Activated CD8-positive, alpha-beta memory T cell treated with anti-CD3 and anti-CD28 coated beads for 36 hours (primary cell): ENCODE measurements at regions not wholly inside any gene's neighbourhood (a gene's known extent, or its start where the extent isn't known, plus 50 kb on each side); places are given as distances from the start of the nearest gene placed in this dataset.
"Not testable (repeated sequence)": the region's sequence is repeated elsewhere in the genome, so short reads cannot be mapped to it uniquely, and the experiment has no call there.

Experiments
- CTCF ChIA-PET: fragments of 350-600 bp; sonication (Branson Sonifier 250); formaldehyde crosslinking; loops from one replicate; lab custom pipeline; 2021; ENCODE audit warnings: antibody characterized with exemption; lab: Charles Lee
- POLR2A ChIA-PET: fragments of 350-600 bp; sonication (Branson Sonifier 250); formaldehyde crosslinking; loops from one replicate; lab custom pipeline; 2021; ENCODE audit warnings: antibody characterized with exemption; lab: Charles Lee

GRCh38 chr6:72530152-72530551 is 91.7 kb upstream of the KCNQ5 start:
- ChIA-PET POLR2A (no interaction called here), CTCF (no interaction called here)

- POLR2A ChIA-PET, result no interaction called here
- CTCF ChIA-PET, result no interaction called here
Observed at GRCh38 chr6:72530750-72531149, 91.1 kb upstream of the KCNQ5 start.

GRCh38 chr6:72533606-72534005 is 88.3 kb upstream of the KCNQ5 start:
- CTCF ChIA-PET, result no interaction called here
- POLR2A ChIA-PET, result no interaction called here

GRCh38 chr6:72534236-72534635 is 87.6 kb upstream of the KCNQ5 start:
- CTCF ChIA-PET, result no interaction called here
- POLR2A ChIA-PET, result interaction anchor here (0.6 kb wide), 1 partner anchor 86 kb away, joined by 4 read pairs; no protein-coding TSS in a partner anchor

GRCh38 chr6:72535124-72535523 is 86.7 kb upstream of the KCNQ5 start:
- ChIA-PET POLR2A (no interaction called here), CTCF (no interaction called here)

- POLR2A ChIA-PET, result no interaction called here
- CTCF ChIA-PET, result no interaction called here
Observed at GRCh38 chr6:72547020-72547419, 74.8 kb upstream of the KCNQ5 start.

- CTCF ChIA-PET, result no interaction called here
- POLR2A ChIA-PET, result no interaction called here
Observed at GRCh38 chr6:72551470-72551869, 70.4 kb upstream of the KCNQ5 start.

GRCh38 chr6:72552938-72553337 is 68.9 kb upstream of the KCNQ5 start:
- ChIA-PET CTCF (no interaction called here), POLR2A (no interaction called here)

- CTCF ChIA-PET, result no interaction called here
- POLR2A ChIA-PET, result no interaction called here
Observed at GRCh38 chr6:72553531-72554511, 68.0 kb upstream of the KCNQ5 start.

GRCh38 chr6:72554761-72555221 is 67.1 kb upstream of the KCNQ5 start:
- CTCF ChIA-PET, result no interaction called here
- POLR2A ChIA-PET, result no interaction called here

GRCh38 chr6:72559067-72559466 is 62.8 kb upstream of the KCNQ5 start:
- ChIA-PET POLR2A (no interaction called here), CTCF (no interaction called here)

GRCh38 chr6:72559555-72559954 is 62.3 kb upstream of the KCNQ5 start:
- POLR2A ChIA-PET, result no interaction called here
- CTCF ChIA-PET, result no interaction called here

GRCh38 chr6:72560721-72561593 is 60.9 kb upstream of the KCNQ5 start:
- CTCF ChIA-PET, result no interaction called here
- POLR2A ChIA-PET, result no interaction called here

- POLR2A ChIA-PET, result no interaction called here
Observed at GRCh38 chr6:72561629-72562028, 60.2 kb upstream of the KCNQ5 start.

GRCh38 chr6:72564231-72564630 is 57.6 kb upstream of the KCNQ5 start:
- CTCF ChIA-PET, result no interaction called here
- POLR2A ChIA-PET, result no interaction called here

More at GRCh38 chr6:72561629-72562028, 60.2 kb upstream of the KCNQ5 start:
- CTCF ChIA-PET, result no interaction called here

GRCh38 chr6:72571993-72572392 is 49.9 kb upstream of the KCNQ5 start:
- CTCF ChIA-PET, result not testable (repeated sequence)

More at GRCh38 chr6:72571993-72572392, 49.9 kb upstream of the KCNQ5 start:
- POLR2A ChIA-PET, result not testable (repeated sequence)
